Vagina (tissue), 2 donors: ENCODE measurements at regions not wholly inside any gene's neighbourhood (a gene's known extent, or its start where the extent isn't known, plus 50 kb on each side); places are given as distances from the start of the nearest gene placed in this dataset.

Source experiments
- CTCF ChIP-seq, 3 experiments: fragments of 450-650 bp in 2 of 3; fragments of 200-600 bp in 1 of 3; sonication (generic) in 1 of 3; IDR thresholded peaks; one replicate each; pipeline ENCODE4 v1.5.1; 2017 to 2019; ENCODE audit warnings: antibody characterized with exemption in 3 of 3, mild to moderate bottlenecking in 2 of 3, moderate library complexity in 2 of 3
- POLR2A ChIP-seq, 2 donors: fragments of 450-650 bp; IDR thresholded peaks; one replicate each; pipeline ENCODE4 v1.6.1; 2017; ENCODE audit warnings: antibody characterized with exemption in 2 of 2, mild to moderate bottlenecking in 2 of 2, moderate library complexity in 2 of 2
- POLR2AphosphoS5 ChIP-seq, 2 donors: sonication (generic); formaldehyde crosslinking; IDR thresholded peaks; one replicate each; pipeline ENCODE4 v1.9.0; 2017; ENCODE audit warnings: antibody characterized with exemption in 2 of 2, mild to moderate bottlenecking in 2 of 2, low read depth in 1 of 2; ENCODE audit not compliant: insufficient read depth in 1 of 2

GRCh38 chr14:48456051-48456450 lies 780.6 kb upstream of the MDGA2 start:
- TF ChIP-seq CTCF (IDR thresholded peaks at IDR 0.05), result no peak
- no peak for TF ChIP-seq POLR2A (IDR thresholded peaks at IDR 0.05)
- no peak for TF ChIP-seq POLR2AphosphoS5 (IDR thresholded peaks at IDR 0.05; ENCODE audit: insufficient read depth in 1 of 2, low read depth in 1 of 2)
